ENCODE measurements at regions not wholly inside any gene's neighbourhood (a gene's known extent, or its start where the extent isn't known, plus 50 kb on each side); places are given as distances from the start of the nearest gene placed in this dataset.

- TF ChIP-seq CTCF (IDR thresholded peaks at IDR 0.05; ENCODE audit: insufficient read depth, low read length, poor library complexity, severe bottlenecking) (no peak), EZH2phosphoT487 (conservative IDR thresholded peaks at IDR 0.05; ENCODE audit: low read length) (no peak)
Measured at GRCh38 chr4:121439669-121440068, 58.9 kb upstream of the QRFPR start.

All from SU-DHL-6 (cell line).